ENCODE measurements at regions not wholly inside any gene's neighbourhood (a gene's known extent, or its start where the extent isn't known, plus 50 kb on each side); places are given as distances from the start of the nearest gene placed in this dataset.

GRCh38 chr4:180356766-180357165 is 1886.4 kb upstream of the TENM3 start:
- H3K36me3 ChIP-seq (ENCODE audit: control insufficient read depth, insufficient read depth, low read length), result no peaks in the 10 kb centered on the region
- no TSS peak for BruUV-seq (replicated peaks)

More at GRCh38 chr4:180356766-180357165, 1886.4 kb upstream of the TENM3 start:
- no peak overlapping the region for H4K91ac ChIP-seq (ENCODE audit: insufficient read depth, low read depth, low read length)
- ChIA-PET POLR2A (ENCODE audit: unreplicated experiment) (no interaction called here), CTCF (no interaction called here)
- H2BK15ac ChIP-seq (ENCODE audit: low read depth, low read length), result no peak overlapping the region
- no peak overlapping the region for H3K14ac ChIP-seq (replicated peaks; ENCODE audit: low read depth, low read length)
- H3K56ac ChIP-seq (ENCODE audit: extremely low read depth, insufficient read depth, low read length), result no peak overlapping the region
- H3K4me3 ChIP-seq (ENCODE audit: insufficient read depth, low read depth, low read length), result no peak overlapping the region
- no peaks in the 10 kb centered on the region for H3K27me3 ChIP-seq (ENCODE audit: control insufficient read depth, insufficient read depth, low read length)
- no peaks in the 10 kb centered on the region for H4K20me1 ChIP-seq (ENCODE audit: insufficient read depth, low read length)
- no peak overlapping the region for H2AFZ ChIP-seq (replicated peaks; ENCODE audit: low read length, poor library complexity)
- H3K9me3 ChIP-seq (ENCODE audit: control insufficient read depth, insufficient read depth, low read length), result no peaks in the 10 kb centered on the region
- DNase-seq (no peak), ATAC-seq (ENCODE audit: low read depth) (no peak)
- H2AK5ac ChIP-seq (ENCODE audit: low read depth, low read length), result no peak overlapping the region
- no peak overlapping the region for H3K23ac ChIP-seq (ENCODE audit: low read depth, low read length)
- H3K79me1 ChIP-seq (ENCODE audit: low read depth in 1 of 2, low read length in 2 of 2), result no peaks in the 10 kb centered on the region
- in situ Hi-C loops (cut with MboI; ENCODE audit: low sequenced_read_pairs), result no loop called here
- intact Hi-C loops (cut with micrococcal nuclease), result no loop called here
- dilution Hi-C loops (cut with HindIII; ENCODE audit: low sequenced_read_pairs, unreplicated experiment), result no loop called here
- H2BK120ac ChIP-seq (ENCODE audit: low read depth, low read length), result no peak overlapping the region
- no peak overlapping the region for H3K27ac ChIP-seq (ENCODE audit: insufficient read depth, low read length)
- no peak overlapping the region for H3K4ac ChIP-seq (ENCODE audit: low read depth, low read length)
- H3K9me1 ChIP-seq (ENCODE audit: insufficient read depth, low read length), result no peaks in the 10 kb centered on the region
- no peak overlapping the region for H3K18ac ChIP-seq (ENCODE audit: low read depth, low read length)
- no peak overlapping the region for H4K5ac ChIP-seq (ENCODE audit: low read depth, low read length)
- H3K9ac ChIP-seq (ENCODE audit: low read depth, low read length), result no peak overlapping the region
- no peak overlapping the region for H3K4me2 ChIP-seq (ENCODE audit: low read depth, low read length)
- no peak overlapping the region for H4K8ac ChIP-seq (ENCODE audit: low read depth in 2 of 2, low read length in 2 of 2)
- H2AK9ac ChIP-seq (replicated peaks; ENCODE audit: low read depth, low read length, poor library complexity), result no peak overlapping the region
- no peak overlapping the region for H2BK20ac ChIP-seq (ENCODE audit: low read depth, low read length)
- H2BK5ac ChIP-seq (ENCODE audit: low read depth, low read length, poor library complexity, severe bottlenecking), result no peak overlapping the region
- no peak for TF ChIP-seq FOS (IDR thresholded peaks at IDR 0.05; ENCODE audit: low read depth, low read length)
- no peak for TF ChIP-seq POLR2A (IDR thresholded peaks at IDR 0.05; ENCODE audit: low read depth, low read length)
- no peak for TF ChIP-seq SMC3 (IDR thresholded peaks at IDR 0.05; ENCODE audit: low read depth, low read length)
- no peak for TF ChIP-seq RCOR1 (IDR thresholded peaks at IDR 0.05; ENCODE audit: insufficient replicate concordance, low read length)
- no peak for TF ChIP-seq CTCF (conservative IDR thresholded peaks at IDR 0.05; ENCODE audit: low read depth, low read length)
- TF ChIP-seq ELK1 (IDR thresholded peaks at IDR 0.05; ENCODE audit: borderline replicate concordance, low read depth, low read length), result no peak
- no peak for TF ChIP-seq MAZ (IDR thresholded peaks at IDR 0.05; ENCODE audit: borderline replicate concordance, low read depth, low read length)
- TF ChIP-seq RFX5 (IDR thresholded peaks at IDR 0.05; ENCODE audit: low read depth, low read length), result no peak
- TF ChIP-seq RAD21 (IDR thresholded peaks at IDR 0.05; ENCODE audit: low read length), result no peak
- TF ChIP-seq MAFK (IDR thresholded peaks at IDR 0.05; ENCODE audit: low read depth, low read length), result no peak
- TF ChIP-seq MXI1 (IDR thresholded peaks at IDR 0.05; ENCODE audit: borderline replicate concordance, low read depth, low read length), result no peak
- TF ChIP-seq BHLHE40 (IDR thresholded peaks at IDR 0.05; ENCODE audit: low read depth, low read length), result no peak
- no peak for TF ChIP-seq USF2 (IDR thresholded peaks at IDR 0.05; ENCODE audit: low read depth, low read length)
- TF ChIP-seq NFE2L2 (IDR thresholded peaks at IDR 0.05; ENCODE audit: low read depth, low read length), result no peak
- no peak for TF ChIP-seq CEBPB (IDR thresholded peaks at IDR 0.05; ENCODE audit: low read depth, low read length)
- TF ChIP-seq CHD1 (IDR thresholded peaks at IDR 0.05; ENCODE audit: low read depth, low read length), result no peak
- H3K4me1 ChIP-seq (ENCODE audit: control insufficient read depth, insufficient read depth, low read length), result no peaks in the 10 kb centered on the region

Data from IMR-90 (cell line).